Endothelial cell (in vitro differentiated cells): ENCODE measurements at regions not wholly inside any gene's neighbourhood (a gene's known extent, or its start where the extent isn't known, plus 50 kb on each side); places are given as distances from the start of the nearest gene placed in this dataset.

Source experiments
- DNase-seq: peaks from one replicate; pipeline ENCODE4 v3.0.0; 2021; ENCODE audit warnings: low spot score
- H3K27ac Mint-ChIP-seq: one replicate; pipeline ENCODE4 v1.8.0; 2021; ENCODE audit warnings: mixed read lengths, inconsistent platforms; ENCODE audit not compliant: unreplicated experiment
- H3K27me3 Mint-ChIP-seq: one replicate; pipeline ENCODE4 v1.8.0; 2021; ENCODE audit warnings: mild to moderate bottlenecking, moderate library complexity, mixed read lengths, inconsistent platforms; ENCODE audit not compliant: unreplicated experiment
- H3K36me3 Mint-ChIP-seq: one replicate; pipeline ENCODE4 v1.8.0; 2021; ENCODE audit warnings: mild to moderate bottlenecking, low read depth, mixed read lengths, inconsistent platforms; ENCODE audit not compliant: unreplicated experiment
- H3K4me1 Mint-ChIP-seq: one replicate; pipeline ENCODE4 v1.8.0; 2021; ENCODE audit warnings: mild to moderate bottlenecking, mixed read lengths, inconsistent platforms; ENCODE audit not compliant: unreplicated experiment
- H3K4me3 Mint-ChIP-seq: one replicate; pipeline ENCODE4 v1.8.0; 2021; ENCODE audit warnings: mild to moderate bottlenecking, mixed read lengths, inconsistent platforms; ENCODE audit not compliant: unreplicated experiment
- H3K9me3 Mint-ChIP-seq: one replicate; pipeline ENCODE4 v1.8.0; 2021; ENCODE audit warnings: mixed read lengths, inconsistent platforms; ENCODE audit not compliant: unreplicated experiment
- CTCF ChIP-seq: fragments of 200-600 bp; sonication (generic); IDR thresholded peaks from one replicate; pipeline ENCODE4 v1.5.0; 2021; ENCODE audit warnings: antibody characterized with exemption; ENCODE audit not compliant: unreplicated experiment

DNA sequence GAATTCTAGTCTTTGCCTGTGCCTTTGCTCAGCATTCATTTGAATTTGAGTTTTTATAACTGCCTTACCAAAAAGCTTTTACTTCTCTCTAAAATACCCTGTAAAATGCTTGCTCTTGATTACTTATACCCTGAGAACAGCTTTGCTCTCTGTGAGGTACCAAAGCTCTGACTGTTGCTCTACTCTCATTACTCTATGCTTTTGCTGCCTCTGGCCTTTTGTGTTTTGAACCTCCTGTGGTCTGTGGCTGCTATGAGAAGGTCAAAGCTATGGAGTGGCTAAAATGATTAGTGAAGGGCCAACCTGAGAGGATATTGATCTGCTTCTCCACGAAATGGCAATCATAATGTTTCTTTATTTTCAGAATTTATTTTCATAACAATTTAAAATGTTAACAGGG is 375.6 kb upstream of the IMPG1 start:
- H3K4me3 Mint-ChIP-seq, result no peak overlapping the region
- no peaks in the 10 kb centered on the region for H3K4me1 Mint-ChIP-seq
- no peaks in the 10 kb centered on the region for H3K9me3 Mint-ChIP-seq
- no peak overlapping the region for H3K27ac Mint-ChIP-seq
- TF ChIP-seq CTCF, result no peak
- no peaks in the 10 kb centered on the region for H3K36me3 Mint-ChIP-seq
- H3K27me3 Mint-ChIP-seq, result no peaks in the 10 kb centered on the region
- DNase-seq, result no peak

DNA sequence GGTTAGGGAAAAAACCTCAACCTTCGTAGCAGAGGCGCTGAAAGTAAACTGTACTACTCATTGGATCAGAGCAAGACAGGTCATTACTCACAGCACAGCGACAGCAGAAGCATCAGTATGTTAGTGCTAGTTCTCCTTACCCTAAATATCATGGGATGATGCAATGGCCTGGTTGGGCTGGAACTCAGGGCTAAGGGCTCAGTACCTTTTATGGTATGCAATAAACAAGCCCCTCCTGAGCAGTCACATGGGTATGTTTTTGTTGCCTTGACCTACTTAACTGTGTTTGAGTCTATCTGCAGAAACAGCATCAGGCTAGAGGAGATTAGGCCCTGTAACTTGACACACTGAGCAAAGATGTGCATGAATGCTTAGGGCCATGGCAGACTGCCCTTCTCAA is 369.4 kb upstream of the IMPG1 start:
- Mint-ChIP-seq H3K27me3 (no peaks in the 10 kb centered on the region), H3K4me3 (no peak overlapping the region), H3K4me1 (no peaks in the 10 kb centered on the region), H3K9me3 (no peaks in the 10 kb centered on the region), H3K27ac (no peak overlapping the region), H3K36me3 (no peaks in the 10 kb centered on the region)
- no peak for TF ChIP-seq CTCF
- DNase-seq, result no peak

DNA sequence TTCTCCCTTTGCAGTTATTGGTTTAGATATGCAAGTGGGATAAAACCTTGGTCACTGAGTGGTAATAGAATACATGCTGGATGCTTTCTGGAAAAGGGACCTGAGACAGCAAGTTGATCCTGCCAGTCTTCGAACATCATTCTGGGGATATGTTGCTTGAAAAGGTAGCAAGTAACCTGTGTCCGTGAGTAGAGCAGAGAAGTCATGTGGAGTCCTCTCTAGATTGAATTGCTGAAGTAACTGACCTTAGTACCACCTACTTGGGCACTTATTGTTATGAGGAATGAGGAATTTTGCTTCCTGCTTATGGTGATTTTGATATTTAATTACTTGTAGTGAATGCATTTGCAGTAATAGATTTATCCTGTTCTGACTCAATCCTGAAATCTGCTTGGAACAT is 367.3 kb upstream of the IMPG1 start:
- no peak for TF ChIP-seq CTCF

GRCh38 chr6:76438768-76439167 is 366.3 kb upstream of the IMPG1 start:
- H3K27ac Mint-ChIP-seq, result no peak overlapping the region
- peaks cover 6% of the 10 kb centered on the region for H3K4me1 Mint-ChIP-seq
- no peak for TF ChIP-seq CTCF
- no peak overlapping the region for H3K4me3 Mint-ChIP-seq
- H3K36me3 Mint-ChIP-seq, result no peaks in the 10 kb centered on the region
- no peak for DNase-seq
- H3K9me3 Mint-ChIP-seq, result no peaks in the 10 kb centered on the region
- peaks cover 2% of the 10 kb centered on the region for H3K27me3 Mint-ChIP-seq

More for the DNA sequence above, 367.3 kb upstream of the IMPG1 start:
- Mint-ChIP-seq H3K27me3 (peaks cover 2% of the 10 kb centered on the region), H3K4me1 (peaks cover 5% of the 10 kb centered on the region), H3K4me3 (no peak overlapping the region), H3K9me3 (no peaks in the 10 kb centered on the region), H3K36me3 (no peaks in the 10 kb centered on the region), H3K27ac (no peak overlapping the region)
- no peak for DNase-seq

DNA sequence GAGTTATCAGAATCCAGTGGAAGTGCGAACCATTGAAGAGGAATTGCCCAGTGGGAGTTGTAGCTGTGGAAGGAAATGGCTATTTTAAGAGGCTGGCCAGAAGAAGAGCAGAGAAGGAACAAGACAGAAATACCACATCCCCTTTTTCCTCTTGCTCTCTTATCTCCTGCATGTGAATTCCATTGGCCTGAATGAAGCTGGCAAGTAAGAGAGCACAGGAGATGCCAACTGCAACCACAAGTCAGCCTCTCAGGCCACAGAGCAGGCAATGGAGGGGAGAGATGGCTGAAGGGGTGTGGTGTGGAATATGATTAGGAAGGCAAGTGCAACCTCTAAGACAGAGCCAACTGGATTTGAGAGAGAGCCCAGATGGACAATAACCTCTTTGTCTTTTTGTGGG is 362.7 kb upstream of the IMPG1 start:
- no peak for TF ChIP-seq CTCF
- Mint-ChIP-seq H3K4me1 (peaks cover 6% of the 10 kb centered on the region), H3K27ac (no peak overlapping the region), H3K27me3 (peaks cover 4% of the 10 kb centered on the region), H3K4me3 (no peak overlapping the region), H3K36me3 (no peaks in the 10 kb centered on the region), H3K9me3 (no peaks in the 10 kb centered on the region)
- DNase-seq, result no peak
